Renal cortical epithelial cell (primary cell): ENCODE measurements at regions not wholly inside any gene's neighbourhood (a gene's known extent, or its start where the extent isn't known, plus 50 kb on each side); places are given as distances from the start of the nearest gene placed in this dataset.

Experiments
- DNase-seq: peaks from one replicate; pipeline ENCODE4 v3.0.0-alpha.2; 2011; ENCODE audit warnings: low read depth

GRCh38 chr1:96996001-96996400 is 274.4 kb downstream of the PTBP2 start:
- DNase-seq = no peak

- no peak for DNase-seq
Measured at GRCh38 chr1:96997717-96998116, 276.1 kb downstream of the PTBP2 start.

GRCh38 chr1:96998466-96998865 is 276.9 kb downstream of the PTBP2 start:
- no peak for DNase-seq

GRCh38 chr1:96999191-96999590 is 277.6 kb downstream of the PTBP2 start:
- peak; percentile 4 for DNase-seq

- DNase-seq = no peak
Measured at GRCh38 chr1:97004054-97004453, 282.5 kb downstream of the PTBP2 start.

- DNase-seq = no peak
Measured at GRCh38 chr1:97004743-97005142, 283.2 kb downstream of the PTBP2 start.

- DNase-seq = peak; percentile 76
Measured at GRCh38 chr1:97006044-97006661, 284.6 kb downstream of the PTBP2 start.

GRCh38 chr1:97007840-97008604 is 286.4 kb downstream of the PTBP2 start:
- DNase-seq = peak; percentile 13

- DNase-seq = no peak
Measured at GRCh38 chr1:97010566-97011264, 289.1 kb downstream of the PTBP2 start.

- no peak for DNase-seq
Measured at GRCh38 chr1:97013136-97013535, 291.6 kb downstream of the PTBP2 start.

- no peak for DNase-seq
Measured at GRCh38 chr1:97013941-97014340, 292.4 kb downstream of the PTBP2 start.

GRCh38 chr1:97014426-97014825 is 292.8 kb downstream of the PTBP2 start:
- DNase-seq = no peak

- peak; percentile 7 for DNase-seq
Measured at GRCh38 chr1:97017895-97018294, 296.3 kb downstream of the PTBP2 start.
